Neural cell (in vitro differentiated cells): ENCODE measurements at regions not wholly inside any gene's neighbourhood (a gene's known extent, or its start where the extent isn't known, plus 50 kb on each side); places are given as distances from the start of the nearest gene placed in this dataset.

Experiments
- CTCF ChIP-seq: fragments of 450-650 bp; IDR thresholded peaks from 2 replicates; pipeline ENCODE4 v1.5.1; 2014; ENCODE audit warnings: antibody characterized with exemption, mild to moderate bottlenecking, moderate library complexity; ENCODE audit not compliant: poor library complexity, severe bottlenecking
- EP300 ChIP-seq: fragments of 450-650 bp; conservative IDR thresholded peaks from 2 replicates; pipeline ENCODE4 v1.6.1; 2014; ENCODE audit warnings: antibody characterized with exemption, mild to moderate bottlenecking, moderate library complexity; ENCODE audit not compliant: poor library complexity, severe bottlenecking
- EZH2 ChIP-seq: fragments of 200-600, 300-800 bp; shearing (Covaris generic), sonication (generic); IDR thresholded peaks from 2 replicates; pipeline ENCODE4 v1.6.1; 2014; ENCODE audit warnings: antibody characterized with exemption, low read length, borderline replicate concordance, mild to moderate bottlenecking; ENCODE audit not compliant: insufficient read depth, poor library complexity, severe bottlenecking
- POLR2AphosphoS5 ChIP-seq: IDR thresholded peaks from 2 replicates; pipeline ENCODE4 v1.6.1; 2012
- RAD21 ChIP-seq: fragments of 450-650 bp; conservative IDR thresholded peaks from 2 replicates; pipeline ENCODE4 v1.6.1; 2014; ENCODE audit warnings: antibody characterized with exemption, mild to moderate bottlenecking, moderate library complexity
- REST ChIP-seq: IDR thresholded peaks from 2 replicates; pipeline ENCODE4 v1.6.1; 2012; ENCODE audit warnings: borderline replicate concordance
- TAF1 ChIP-seq: IDR thresholded peaks from 2 replicates; pipeline ENCODE4 v1.6.1; 2012; ENCODE audit warnings: low read depth

- TF ChIP-seq EP300, result no peak
- TF ChIP-seq CTCF, result no peak
- no peak for TF ChIP-seq EZH2
- TF ChIP-seq TAF1, result no peak
- TF ChIP-seq POLR2AphosphoS5, result no peak
- no peak for TF ChIP-seq REST
- TF ChIP-seq RAD21, result no peak
These were observed 1404.9 kb upstream of the SLC39A10 start for GRCh38 chr2:194252127-194252526.
